Mesodermal cell (in vitro differentiated cells): ENCODE measurements at regions not wholly inside any gene's neighbourhood (a gene's known extent, or its start where the extent isn't known, plus 50 kb on each side); places are given as distances from the start of the nearest gene placed in this dataset.

Experiments
- H3K27ac ChIP-seq: 2 replicates; pipeline ENCODE4 v1.7.0; 2013; ENCODE audit warnings: mild to moderate bottlenecking, low read depth, low read length, moderate library complexity; ENCODE audit not compliant: severe bottlenecking
- H3K36me3 ChIP-seq: 2 replicates; pipeline ENCODE4 v1.7.1; 2013; ENCODE audit warnings: mild to moderate bottlenecking, low read length, moderate library complexity; ENCODE audit not compliant: control insufficient read depth, insufficient read depth
- H3K4me1 ChIP-seq: one replicate; pipeline ENCODE4 v1.7.1; 2013; ENCODE audit warnings: mild to moderate bottlenecking, low read length; ENCODE audit not compliant: insufficient read depth, control insufficient read depth, poor library complexity, severe bottlenecking
- H3K4me3 ChIP-seq: 2 replicates; pipeline ENCODE4 v1.7.0; 2013; ENCODE audit warnings: low read length, control low read depth, mild to moderate bottlenecking; ENCODE audit not compliant: insufficient read depth, poor library complexity, severe bottlenecking; ENCODE audit errors: extremely low read depth
- H3K9me3 ChIP-seq: 2 replicates; pipeline ENCODE4 v1.7.1; 2013; ENCODE audit warnings: mild to moderate bottlenecking, low read length, moderate library complexity; ENCODE audit not compliant: control insufficient read depth
- WGBS, 2 experiments: methylation state at CpG; one replicate each; pipeline ENCODE4 v1.1.5; 2013; ENCODE audit warnings: missing lambda C conversion rate in 2 of 2; ENCODE audit not compliant: insufficient coverage in 2 of 2; 5-methylcytosine and 5-hydroxymethylcytosine counted together

GRCh38 chr1:201748335-201748734 lies 80.6 kb upstream of the IPO9 start:
- Histone ChIP-seq H3K27ac (peak overlapping the region; percentile 70), H3K9me3 (no peaks in the 10 kb centered on the region), H3K4me3 (no peak overlapping the region), H3K36me3 (peaks cover 14% of the 10 kb centered on the region), H3K4me1 (peaks cover 52% of the 10 kb centered on the region)
- 0 to 50% methylated on average over 1 of the region's 1 CpG for WGBS, 2 experiments

- Histone ChIP-seq H3K4me3 (no peak overlapping the region), H3K36me3 (peaks cover 12% of the 10 kb centered on the region), H3K9me3 (no peaks in the 10 kb centered on the region), H3K4me1 (peaks cover 57% of the 10 kb centered on the region), H3K27ac (no peak overlapping the region)
- 86 to 95% methylated on average over 3 to 4 of the region's 6 CpGs for WGBS, 2 experiments
Measured at GRCh38 chr1:201749059-201749690, 79.8 kb upstream of the IPO9 start.

- no peak overlapping the region for H3K27ac ChIP-seq
- peaks cover 58% of the 10 kb centered on the region for H3K4me1 ChIP-seq
- H3K9me3 ChIP-seq: no peaks in the 10 kb centered on the region
- no peak overlapping the region for H3K4me3 ChIP-seq
- WGBS, 2 experiments: 40 to 80% methylated on average over 1 of the region's 3 CpGs
- H3K36me3 ChIP-seq: peaks cover 3% of the 10 kb centered on the region
Measured at GRCh38 chr1:201750120-201750519, 78.8 kb upstream of the IPO9 start.

DNA sequence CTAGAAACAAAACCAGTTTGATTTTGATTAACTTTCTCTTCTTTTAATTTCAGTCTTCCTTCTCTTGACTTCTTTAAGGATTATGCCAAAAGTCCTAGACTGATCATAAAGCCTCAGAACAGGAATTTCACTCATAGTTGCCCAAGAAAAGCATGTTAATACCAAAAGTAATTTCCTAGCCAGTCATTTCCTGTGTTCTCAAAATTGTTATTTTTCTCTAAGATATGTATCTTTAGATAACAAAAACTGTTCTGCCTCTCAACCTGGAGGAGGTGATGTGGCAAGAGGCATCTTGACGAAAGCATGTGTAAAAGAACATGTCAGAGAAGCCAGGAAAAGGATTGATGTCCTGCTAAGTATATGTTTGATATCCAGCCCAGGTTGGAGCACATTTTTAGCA lies 78.0 kb upstream of the IPO9 start:
- WGBS, 2 experiments: 89 to 100% methylated on average over 1 of the region's 1 CpG
- H3K4me1 ChIP-seq: peaks cover 59% of the 10 kb centered on the region
- H3K36me3 ChIP-seq: no peaks in the 10 kb centered on the region
- H3K4me3 ChIP-seq: no peak overlapping the region
- no peaks in the 10 kb centered on the region for H3K9me3 ChIP-seq
- no peak overlapping the region for H3K27ac ChIP-seq

- H3K36me3 ChIP-seq: no peaks in the 10 kb centered on the region
- 13 to 14% methylated on average over 1 of the region's 4 CpGs for WGBS, 2 experiments
Measured at GRCh38 chr1:201751872-201752271, 77.1 kb upstream of the IPO9 start.

GRCh38 chr1:201752333-201752732 lies 76.6 kb upstream of the IPO9 start:
- Histone ChIP-seq H3K4me3 (no peak overlapping the region), H3K36me3 (no peaks in the 10 kb centered on the region), H3K9me3 (no peaks in the 10 kb centered on the region), H3K27ac (no peak overlapping the region), H3K4me1 (peaks cover 57% of the 10 kb centered on the region)
- 86 to 100% methylated on average over 2 of the region's 2 CpGs for WGBS, 2 experiments

More at GRCh38 chr1:201751872-201752271, 77.1 kb upstream of the IPO9 start:
- no peak overlapping the region for H3K4me3 ChIP-seq
- H3K27ac ChIP-seq: peak overlapping the region; percentile 25
- peaks cover 62% of the 10 kb centered on the region for H3K4me1 ChIP-seq
- H3K9me3 ChIP-seq: no peaks in the 10 kb centered on the region

DNA sequence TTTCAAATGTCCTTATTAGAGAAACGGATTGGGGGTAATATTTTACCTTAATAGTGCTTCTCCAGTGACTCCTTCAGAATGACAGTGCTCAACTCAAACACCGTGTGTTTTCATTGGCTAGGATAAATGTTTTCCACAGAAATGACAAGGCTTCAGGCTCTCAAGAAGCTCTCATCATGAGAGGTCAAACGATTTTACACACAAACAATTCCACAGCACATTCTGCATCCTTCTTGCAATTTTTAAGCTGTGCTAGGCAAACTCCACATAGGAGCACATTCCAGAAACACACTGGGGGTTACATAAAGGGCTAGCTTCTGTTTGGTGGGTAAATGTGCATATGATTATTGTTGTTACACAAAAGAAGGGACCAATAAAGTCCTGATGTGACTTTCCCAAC lies 75.5 kb upstream of the IPO9 start:
- H3K36me3 ChIP-seq: peaks cover 7% of the 10 kb centered on the region
- H3K4me3 ChIP-seq: no peak overlapping the region
- H3K4me1 ChIP-seq: peaks cover 48% of the 10 kb centered on the region
- no peak overlapping the region for H3K27ac ChIP-seq
- 80 to 100% methylated on average over 1 to 2 of the region's 3 CpGs for WGBS, 2 experiments
- no peaks in the 10 kb centered on the region for H3K9me3 ChIP-seq

GRCh38 chr1:201754353-201754752 lies 74.6 kb upstream of the IPO9 start:
- Histone ChIP-seq H3K4me3 (no peak overlapping the region), H3K27ac (no peak overlapping the region), H3K4me1 (peaks cover 55% of the 10 kb centered on the region), H3K36me3 (peaks cover 7% of the 10 kb centered on the region), H3K9me3 (no peaks in the 10 kb centered on the region)
- 73 to 81% methylated on average over 3 of the region's 4 CpGs for WGBS, 2 experiments

DNA sequence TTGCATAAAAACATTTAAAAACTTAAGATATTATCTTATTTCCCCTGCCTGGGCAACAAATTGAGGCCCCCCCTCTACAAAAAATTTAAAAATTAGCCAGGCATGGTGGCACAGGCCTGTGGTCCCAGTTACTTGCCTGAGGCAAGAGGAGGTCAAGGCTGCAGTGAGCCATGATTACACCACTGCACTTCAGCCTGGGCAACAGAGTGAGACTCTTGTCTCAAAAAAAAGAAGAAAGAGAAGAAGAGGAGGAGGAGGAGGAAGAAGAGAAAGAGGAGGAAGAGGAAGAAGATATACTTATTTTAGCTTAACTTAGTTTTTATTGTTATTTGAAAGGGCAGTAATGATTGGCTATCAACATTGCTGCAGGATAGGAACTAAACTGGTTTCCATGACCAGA lies 73.8 kb upstream of the IPO9 start:
- Histone ChIP-seq H3K9me3 (no peaks in the 10 kb centered on the region), H3K4me3 (no peak overlapping the region), H3K27ac (no peak overlapping the region), H3K36me3 (peaks cover 7% of the 10 kb centered on the region), H3K4me1 (peaks cover 54% of the 10 kb centered on the region)

DNA sequence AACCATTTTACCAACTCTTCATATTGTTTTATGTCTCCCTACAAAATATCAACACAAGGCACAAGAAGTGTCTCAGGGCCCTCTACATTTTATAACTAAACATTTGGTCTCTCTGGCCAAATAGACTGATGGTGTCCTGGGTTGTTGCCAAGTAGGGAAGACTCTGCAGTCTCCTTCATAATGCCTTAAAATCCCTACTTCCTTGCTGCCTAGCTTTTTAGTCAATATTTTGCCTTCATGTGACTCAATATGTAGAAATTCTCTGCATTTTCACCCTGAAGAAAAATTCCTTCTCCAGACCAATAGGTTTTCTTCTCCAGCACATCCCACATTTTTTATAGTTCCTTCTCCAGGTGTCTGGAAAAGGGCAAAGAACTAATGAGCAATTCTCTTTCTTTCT lies 72.6 kb upstream of the IPO9 start:
- no peak overlapping the region for H3K27ac ChIP-seq
- H3K9me3 ChIP-seq: no peaks in the 10 kb centered on the region
- H3K4me1 ChIP-seq: peaks cover 54% of the 10 kb centered on the region
- no peak overlapping the region for H3K4me3 ChIP-seq
- H3K36me3 ChIP-seq: peaks cover 7% of the 10 kb centered on the region

DNA sequence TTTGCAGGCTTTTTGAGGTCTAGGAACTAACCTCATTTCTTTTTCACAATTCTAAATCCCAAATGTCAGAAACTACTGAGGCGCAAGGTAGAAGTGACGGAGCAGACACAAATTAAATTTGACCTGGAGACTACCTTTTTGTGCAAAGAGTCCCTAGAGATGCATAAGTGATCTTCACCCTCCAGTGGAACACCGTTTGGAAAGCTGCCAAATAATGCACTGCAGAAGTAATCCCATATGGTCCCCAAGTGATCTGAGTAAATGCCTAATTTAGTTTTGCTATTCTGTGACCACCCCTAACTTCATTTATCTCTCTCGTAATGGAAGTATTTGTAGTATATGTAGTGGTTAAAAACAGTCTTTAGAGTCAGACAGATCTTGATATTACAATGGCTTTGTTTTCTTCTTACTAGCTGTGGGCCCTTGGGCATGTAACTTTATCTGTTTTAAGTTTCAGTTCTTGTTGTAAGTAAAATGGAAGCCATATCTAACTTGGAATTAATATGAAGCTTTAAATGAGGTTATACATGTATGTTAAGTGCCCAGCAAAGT lies 70.4 kb upstream of the IPO9 start:
- Histone ChIP-seq H3K4me3 (no peak overlapping the region), H3K27ac (no peak overlapping the region), H3K36me3 (peaks cover 7% of the 10 kb centered on the region), H3K4me1 (peaks cover 57% of the 10 kb centered on the region), H3K9me3 (no peaks in the 10 kb centered on the region)
- WGBS, 2 experiments: 93 to 95% methylated on average over 2 to 4 of the region's 4 CpGs
